Kidney (tissue), 13 donors: ENCODE measurements at regions not wholly inside any gene's neighbourhood (a gene's known extent, or its start where the extent isn't known, plus 50 kb on each side); places are given as distances from the start of the nearest gene placed in this dataset.

Experiments
- DNase-seq, 5 donors: peaks; one replicate each; pipeline ENCODE4 v3.0.0-alpha.2; 2013 to 2020
- FAIRE-seq: peaks from 2 replicates; lab custom pipeline; 2012; peaks lifted over from hg19 to GRCh38; lab: Jason Lieb, UNC
- H3K27ac ChIP-seq, 2 donors: one replicate each; pipeline ENCODE4 v1.7.0; 2013; ENCODE audit warnings: low read depth in 2 of 2, low read length in 2 of 2, inconsistent platforms in 1 of 2
- H3K27me3 ChIP-seq: one replicate; pipeline ENCODE4 v1.7.1; 2013; ENCODE audit warnings: low read length, inconsistent platforms; ENCODE audit not compliant: control insufficient read depth, insufficient read depth
- H3K36me3 ChIP-seq, 3 donors: one replicate each; pipeline versions ENCODE4 v1.7.0 to v1.7.1; 2013; ENCODE audit warnings: low read length in 3 of 3, control low read depth in 1 of 3, inconsistent platforms in 1 of 3; ENCODE audit not compliant: insufficient read depth in 3 of 3, control insufficient read depth in 2 of 3
- H3K4me1 ChIP-seq, 3 donors: one replicate each; pipeline versions ENCODE4 v1.7.0 to v1.7.1; 2013; ENCODE audit warnings: low read length in 3 of 3, inconsistent platforms in 1 of 3, low read depth in 1 of 3; ENCODE audit not compliant: control insufficient read depth in 2 of 3, insufficient read depth in 2 of 3
- H3K4me3 ChIP-seq, 3 donors: one replicate each; pipeline versions ENCODE4 v1.7.0 to v1.8.1; 2013; ENCODE audit warnings: low read length in 3 of 3, control low read depth in 1 of 3, inconsistent platforms in 1 of 3
- H3K9ac ChIP-seq, 3 donors: one replicate each; pipeline versions ENCODE4 v1.7.0 to v1.7.1; 2013; ENCODE audit warnings: low read length in 3 of 3, control low read depth in 1 of 3, inconsistent platforms in 1 of 3
- H3K9me3 ChIP-seq, 3 donors: one replicate each; pipeline versions ENCODE4 v1.7.0 to v1.7.1; 2013; ENCODE audit warnings: low read length in 3 of 3, control low read depth in 1 of 3, inconsistent platforms in 1 of 3; ENCODE audit not compliant: control insufficient read depth in 2 of 3, insufficient read depth in 1 of 3
- CTCF ChIP-seq: IDR thresholded peaks from 3 replicates; pipeline ENCODE4 v1.5.1; 2012; ENCODE audit warnings: mild to moderate bottlenecking, moderate library complexity, borderline replicate concordance; ENCODE audit not compliant: insufficient read depth; ENCODE audit errors: extremely low read depth
- intact Hi-C: fragments of 100-400 bp; cut with DNase I; formaldehyde crosslinking; loops from one replicate; pipeline ENCODE4 v1.11.1; 2022
- donor health status: control.
- donor health status: control.
- donor health status: control.
- donor health status: control.
- donor health status: control.
- donor health status: DM: yes; HTN: yes; CAD: no.
- donor health status: Normal renal cell carcinoma (clear cell type).

GRCh38 chr17:72492494-72492893, 371.7 kb downstream of the SOX9 start:
- Histone ChIP-seq H3K27ac (no peak overlapping the region), H3K4me1 (no peaks in the 10 kb centered on the region), H3K36me3 (no peaks in the 10 kb centered on the region), H3K9ac (no peak overlapping the region), H3K9me3 (peaks cover 0 to 9% (median 0%) of the 10 kb centered on the region in 3 donors), H3K4me3 (no peak overlapping the region), H3K27me3 (no peaks in the 10 kb centered on the region)
- DNase-seq (no peak), FAIRE-seq (no peak)
- intact Hi-C loops = no loop called here
- TF ChIP-seq CTCF = no peak

- Histone ChIP-seq H3K4me1 (no peaks in the 10 kb centered on the region), H3K36me3 (no peaks in the 10 kb centered on the region), H3K27me3 (no peaks in the 10 kb centered on the region), H3K9me3 (peaks cover 0 to 9% (median 0%) of the 10 kb centered on the region in 3 donors), H3K27ac (no peak overlapping the region), H3K9ac (no peak overlapping the region), H3K4me3 (no peak overlapping the region)
- FAIRE-seq = no peak
- TF ChIP-seq CTCF = no peak
- intact Hi-C loops = no loop called here
- DNase-seq = no peak
Observed at GRCh38 chr17:72492941-72493340, 372.1 kb downstream of the SOX9 start.

GRCh38 chr17:72494566-72494965, 373.7 kb downstream of the SOX9 start:
- Histone ChIP-seq H3K4me1 (no peaks in the 10 kb centered on the region), H3K27me3 (no peaks in the 10 kb centered on the region), H3K9me3 (peaks cover 0 to 9% (median 0%) of the 10 kb centered on the region in 3 donors), H3K27ac (no peak overlapping the region), H3K9ac (no peak overlapping the region), H3K36me3 (no peaks in the 10 kb centered on the region), H3K4me3 (no peak overlapping the region)
- FAIRE-seq (no peak), DNase-seq (no peak)
- intact Hi-C loops = no loop called here
- TF ChIP-seq CTCF = no peak

- no peak overlapping the region for H3K27ac ChIP-seq
- H3K9ac ChIP-seq = no peak overlapping the region
- H3K9me3 ChIP-seq = no peaks in the 10 kb centered on the region
- DNase-seq = no peak
- FAIRE-seq = no peak
- H3K4me1 ChIP-seq = no peaks in the 10 kb centered on the region
- no peak overlapping the region for H3K4me3 ChIP-seq
- intact Hi-C loops = no loop called here
- TF ChIP-seq CTCF = no peak
- H3K27me3 ChIP-seq = no peaks in the 10 kb centered on the region
- H3K36me3 ChIP-seq = no peaks in the 10 kb centered on the region
Observed at GRCh38 chr17:72496461-72496860, 375.6 kb downstream of the SOX9 start.
